Chondrocyte (in vitro differentiated cells): ENCODE measurements at regions not wholly inside any gene's neighbourhood (a gene's known extent, or its start where the extent isn't known, plus 50 kb on each side); places are given as distances from the start of the nearest gene placed in this dataset.

Experiments used
- DNase-seq: peaks from one replicate; pipeline ENCODE4 v3.0.0; 2021; ENCODE audit warnings: mixed read lengths, low spot score
- H3K27ac Mint-ChIP-seq: one replicate; pipeline ENCODE4 v1.8.0; 2021; ENCODE audit warnings: mild to moderate bottlenecking, moderate library complexity, mixed read lengths; ENCODE audit not compliant: unreplicated experiment
- H3K27me3 Mint-ChIP-seq: 2 replicates; pipeline ENCODE4 v1.8.0; 2021; ENCODE audit warnings: low read depth, mixed read lengths
- H3K36me3 Mint-ChIP-seq: 2 replicates; pipeline ENCODE4 v1.8.0; 2021; ENCODE audit warnings: low read depth, mixed read lengths
- H3K4me1 Mint-ChIP-seq: 2 replicates; pipeline ENCODE4 v1.8.0; 2021; ENCODE audit warnings: low read depth, mild to moderate bottlenecking, mixed read lengths
- H3K4me3 Mint-ChIP-seq: one replicate; pipeline ENCODE4 v1.8.0; 2021; ENCODE audit warnings: mild to moderate bottlenecking, moderate library complexity, mixed read lengths; ENCODE audit not compliant: unreplicated experiment
- H3K9me3 Mint-ChIP-seq: 2 replicates; pipeline ENCODE4 v1.8.0; 2021; ENCODE audit warnings: low read depth, mixed read lengths
- TF ChIP-seq, protein P1 (sequence below): fragments of 200-600 bp; sonication (generic); IDR thresholded peaks from 2 replicates; pipeline ENCODE4 v1.5.0; 2021; ENCODE audit warnings: antibody characterized with exemption, mild to moderate bottlenecking, moderate library complexity

GRCh38 chr16:14322186-14322585 is 251.1 kb downstream of the MRTFB start:
- H3K4me3 Mint-ChIP-seq: no peak overlapping the region
- H3K4me1 Mint-ChIP-seq: peaks cover 52% of the 10 kb centered on the region
- TF ChIP-seq, protein P1, sequence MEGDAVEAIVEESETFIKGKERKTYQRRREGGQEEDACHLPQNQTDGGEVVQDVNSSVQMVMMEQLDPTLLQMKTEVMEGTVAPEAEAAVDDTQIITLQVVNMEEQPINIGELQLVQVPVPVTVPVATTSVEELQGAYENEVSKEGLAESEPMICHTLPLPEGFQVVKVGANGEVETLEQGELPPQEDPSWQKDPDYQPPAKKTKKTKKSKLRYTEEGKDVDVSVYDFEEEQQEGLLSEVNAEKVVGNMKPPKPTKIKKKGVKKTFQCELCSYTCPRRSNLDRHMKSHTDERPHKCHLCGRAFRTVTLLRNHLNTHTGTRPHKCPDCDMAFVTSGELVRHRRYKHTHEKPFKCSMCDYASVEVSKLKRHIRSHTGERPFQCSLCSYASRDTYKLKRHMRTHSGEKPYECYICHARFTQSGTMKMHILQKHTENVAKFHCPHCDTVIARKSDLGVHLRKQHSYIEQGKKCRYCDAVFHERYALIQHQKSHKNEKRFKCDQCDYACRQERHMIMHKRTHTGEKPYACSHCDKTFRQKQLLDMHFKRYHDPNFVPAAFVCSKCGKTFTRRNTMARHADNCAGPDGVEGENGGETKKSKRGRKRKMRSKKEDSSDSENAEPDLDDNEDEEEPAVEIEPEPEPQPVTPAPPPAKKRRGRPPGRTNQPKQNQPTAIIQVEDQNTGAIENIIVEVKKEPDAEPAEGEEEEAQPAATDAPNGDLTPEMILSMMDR: no peak
- H3K9me3 Mint-ChIP-seq: no peaks in the 10 kb centered on the region
- no peaks in the 10 kb centered on the region for H3K27me3 Mint-ChIP-seq
- no peak overlapping the region for H3K27ac Mint-ChIP-seq
- H3K36me3 Mint-ChIP-seq: peaks cover 13% of the 10 kb centered on the region
- no peak for DNase-seq

- Mint-ChIP-seq H3K27me3 (no peaks in the 10 kb centered on the region), H3K4me3 (no peak overlapping the region), H3K9me3 (no peaks in the 10 kb centered on the region), H3K4me1 (peaks cover 53% of the 10 kb centered on the region), H3K36me3 (peaks cover 13% of the 10 kb centered on the region), H3K27ac (no peak overlapping the region)
- DNase-seq: no peak
- TF ChIP-seq, protein P1: no peak
Measured at GRCh38 chr16:14321542-14321941, 250.4 kb downstream of the MRTFB start.

GRCh38 chr16:14320406-14320805 is 249.3 kb downstream of the MRTFB start:
- no peaks in the 10 kb centered on the region for H3K27me3 Mint-ChIP-seq
- peaks cover 11% of the 10 kb centered on the region for H3K36me3 Mint-ChIP-seq
- TF ChIP-seq, protein P1: no peak
- H3K27ac Mint-ChIP-seq: no peak overlapping the region
- no peaks in the 10 kb centered on the region for H3K9me3 Mint-ChIP-seq
- DNase-seq: no peak
- peaks cover 50% of the 10 kb centered on the region for H3K4me1 Mint-ChIP-seq
- no peak overlapping the region for H3K4me3 Mint-ChIP-seq
